ENCODE measurements at regions not wholly inside any gene's neighbourhood (a gene's known extent, or its start where the extent isn't known, plus 50 kb on each side); places are given as distances from the start of the nearest gene placed in this dataset.

GRCh38 chr10:10816447-10816846, 201.2 kb upstream of the CELF2 start:
- ATAC-seq (ENCODE audit: low read depth), result no peak; the same call in 2 of the 3 replicates
- no peaks in the 10 kb centered on the region for H3K27me3 ChIP-seq (ENCODE audit: insufficient read depth, poor library complexity, severe bottlenecking)
- H3K27ac ChIP-seq (ENCODE audit: poor library complexity, severe bottlenecking), result no peak overlapping the region
- H3K36me3 ChIP-seq (ENCODE audit: low read depth), result no peaks in the 10 kb centered on the region
- no peak for TF ChIP-seq CTCF (IDR thresholded peaks at IDR 0.05; ENCODE audit: poor library complexity, severe bottlenecking)
- H3K4me1 ChIP-seq (ENCODE audit: insufficient read depth, poor library complexity, severe bottlenecking), result peaks cover 12% of the 10 kb centered on the region
- no peaks in the 10 kb centered on the region for H3K9me3 ChIP-seq (ENCODE audit: severe bottlenecking)
- no peak for DNase-seq (ENCODE audit: low spot score)
- no peak overlapping the region for H3K4me3 ChIP-seq (ENCODE audit: severe bottlenecking)

GRCh38 chr10:10817609-10818008, 200.1 kb upstream of the CELF2 start:
- H3K36me3 ChIP-seq (ENCODE audit: low read depth), result no peaks in the 10 kb centered on the region
- no peak for ATAC-seq (ENCODE audit: low read depth)
- no peak for TF ChIP-seq CTCF (IDR thresholded peaks at IDR 0.05; ENCODE audit: poor library complexity, severe bottlenecking)
- H3K4me1 ChIP-seq (ENCODE audit: insufficient read depth, poor library complexity, severe bottlenecking), result peaks cover 12% of the 10 kb centered on the region
- H3K27me3 ChIP-seq (ENCODE audit: insufficient read depth, poor library complexity, severe bottlenecking), result no peaks in the 10 kb centered on the region
- DNase-seq (ENCODE audit: low spot score), result no peak
- no peak overlapping the region for H3K4me3 ChIP-seq (ENCODE audit: severe bottlenecking)
- H3K9me3 ChIP-seq (ENCODE audit: severe bottlenecking), result no peaks in the 10 kb centered on the region
- no peak overlapping the region for H3K27ac ChIP-seq (ENCODE audit: poor library complexity, severe bottlenecking)

GRCh38 chr10:10818082-10818481, 199.6 kb upstream of the CELF2 start:
- Histone ChIP-seq H3K4me1 (ENCODE audit: insufficient read depth, poor library complexity, severe bottlenecking) (peaks cover 12% of the 10 kb centered on the region), H3K36me3 (ENCODE audit: low read depth) (no peaks in the 10 kb centered on the region), H3K4me3 (ENCODE audit: severe bottlenecking) (no peak overlapping the region), H3K9me3 (ENCODE audit: severe bottlenecking) (no peaks in the 10 kb centered on the region), H3K27me3 (ENCODE audit: insufficient read depth, poor library complexity, severe bottlenecking) (no peaks in the 10 kb centered on the region), H3K27ac (ENCODE audit: poor library complexity, severe bottlenecking) (no peak overlapping the region)
- no peak for DNase-seq (ENCODE audit: low spot score)
- no peak for ATAC-seq (ENCODE audit: low read depth)
- no peak for TF ChIP-seq CTCF (IDR thresholded peaks at IDR 0.05; ENCODE audit: poor library complexity, severe bottlenecking)

DNA sequence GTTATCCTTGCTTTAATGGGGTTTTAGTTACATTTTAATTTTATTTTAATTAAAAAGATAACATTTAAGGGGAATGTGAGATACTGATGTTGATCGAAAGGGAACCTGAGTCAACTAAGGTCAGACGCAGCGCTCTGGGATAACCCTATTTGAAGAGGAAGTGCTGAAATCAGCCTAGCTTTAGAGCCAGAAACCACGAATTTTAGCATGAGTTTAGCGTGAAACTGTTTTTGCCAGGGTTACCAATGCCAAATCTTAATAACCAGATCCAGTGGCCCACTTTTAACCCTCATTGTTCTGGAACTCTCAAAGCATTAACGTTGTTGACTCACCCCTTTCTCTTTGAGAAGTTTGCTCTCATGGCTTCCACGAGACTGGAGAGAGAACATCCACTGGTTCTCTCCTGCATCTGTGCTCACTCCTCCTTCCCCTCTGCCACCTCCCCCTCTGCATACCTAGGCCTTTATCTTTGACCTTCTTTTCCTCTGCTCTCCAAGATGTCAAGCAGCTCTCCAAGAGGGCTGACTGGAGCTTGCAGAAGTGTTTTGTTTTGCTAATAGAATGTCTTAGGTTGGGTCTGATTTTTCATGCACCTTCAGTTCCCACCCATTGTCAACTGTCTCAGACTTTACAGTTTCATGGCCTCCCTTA, 198.3 kb upstream of the CELF2 start:
- H3K4me1 ChIP-seq (ENCODE audit: insufficient read depth, poor library complexity, severe bottlenecking), result peaks cover 12% of the 10 kb centered on the region
- TF ChIP-seq CTCF (IDR thresholded peaks at IDR 0.05; ENCODE audit: poor library complexity, severe bottlenecking), result no peak
- H3K9me3 ChIP-seq (ENCODE audit: severe bottlenecking), result no peaks in the 10 kb centered on the region
- no peak overlapping the region for H3K27ac ChIP-seq (ENCODE audit: poor library complexity, severe bottlenecking)
- ATAC-seq (ENCODE audit: low read depth), result no peak
- H3K36me3 ChIP-seq (ENCODE audit: low read depth), result no peaks in the 10 kb centered on the region
- DNase-seq (ENCODE audit: low spot score), result no peak
- H3K4me3 ChIP-seq (ENCODE audit: severe bottlenecking), result no peak overlapping the region
- no peaks in the 10 kb centered on the region for H3K27me3 ChIP-seq (ENCODE audit: insufficient read depth, poor library complexity, severe bottlenecking)

GRCh38 chr10:10821926-10822325, 195.7 kb upstream of the CELF2 start:
- no peaks in the 10 kb centered on the region for H3K9me3 ChIP-seq (ENCODE audit: severe bottlenecking)
- no peaks in the 10 kb centered on the region for H3K36me3 ChIP-seq (ENCODE audit: low read depth)
- H3K27ac ChIP-seq (ENCODE audit: poor library complexity, severe bottlenecking), result no peak overlapping the region
- H3K27me3 ChIP-seq (ENCODE audit: insufficient read depth, poor library complexity, severe bottlenecking), result no peaks in the 10 kb centered on the region
- no peak overlapping the region for H3K4me3 ChIP-seq (ENCODE audit: severe bottlenecking)
- no peak for TF ChIP-seq CTCF (IDR thresholded peaks at IDR 0.05; ENCODE audit: poor library complexity, severe bottlenecking)
- peaks cover 13% of the 10 kb centered on the region for H3K4me1 ChIP-seq (ENCODE audit: insufficient read depth, poor library complexity, severe bottlenecking)
- DNase-seq (ENCODE audit: low spot score), result no peak
- ATAC-seq (ENCODE audit: low read depth), result no peak

All from RWPE2 (cell line).